CD14-positive monocyte (primary cell): ENCODE measurements at regions not wholly inside any gene's neighbourhood (a gene's known extent, or its start where the extent isn't known, plus 50 kb on each side); places are given as distances from the start of the nearest gene placed in this dataset.

Experiments
- DNase-seq, 3 donors: peaks; one replicate each; pipeline ENCODE4 v3.0.0-alpha.2; 2011 to 2022
- H2AFZ ChIP-seq: 2 replicates; pipeline ENCODE4 v1.6.0; 2012; ENCODE audit warnings: mild to moderate bottlenecking, low read depth, low read length, inconsistent platforms; ENCODE audit not compliant: insufficient read depth, poor library complexity, severe bottlenecking
- H3K27ac ChIP-seq, 2 donors: 1 replicate in 1 of 2; 2 replicates in 1 of 2; pipeline ENCODE4 v1.5.1; 2012 to 2013; ENCODE audit warnings: low read length in 2 of 2, control low read depth in 1 of 2, inconsistent platforms in 1 of 2, low read depth in 1 of 2, mild to moderate bottlenecking in 1 of 2
- H3K27me3 ChIP-seq, 2 donors: one replicate each; pipeline versions ENCODE4 v1.6.0 to v1.6.1; 2011 to 2013; ENCODE audit warnings: low read length in 2 of 2; ENCODE audit not compliant: control insufficient read depth in 2 of 2, insufficient read depth in 2 of 2
- H3K36me3 ChIP-seq, 2 donors: replicated peaks in 1 of 2; 1 replicate in 1 of 2; 2 replicates in 1 of 2; pipeline versions ENCODE4 v1.5.1 to v1.6.1; 2012 to 2013; ENCODE audit warnings: low read length in 2 of 2, control low read depth in 1 of 2, inconsistent platforms in 1 of 2, mild to moderate bottlenecking in 1 of 2; ENCODE audit not compliant: insufficient read depth in 2 of 2, control insufficient read depth in 1 of 2
- H3K4me1 ChIP-seq, 2 donors: 1 replicate in 1 of 2; 2 replicates in 1 of 2; pipeline versions ENCODE4 v1.5.1 to v1.6.1; 2012 to 2013; ENCODE audit warnings: low read length in 2 of 2, control low read depth in 1 of 2, inconsistent platforms in 1 of 2, mild to moderate bottlenecking in 1 of 2, moderate library complexity in 1 of 2; ENCODE audit not compliant: insufficient read depth in 2 of 2, control insufficient read depth in 1 of 2
- H3K4me2 ChIP-seq: replicated peaks from 2 replicates; pipeline ENCODE3; 2012; ENCODE audit warnings: low read length, moderate library complexity, mild to moderate bottlenecking; ENCODE audit not compliant: poor library complexity, severe bottlenecking; ENCODE audit errors: extremely low read depth
- H3K4me3 ChIP-seq, 3 experiments: fragments of 200-600 bp in 1 of 3; sonication (generic) in 1 of 3; replicated peaks in 1 of 3; 1 replicate in 2 of 3; 2 replicates in 1 of 3; pipeline ENCODE4 v1.5.1; 2011 to 2013; ENCODE audit warnings: low read length in 3 of 3, mild to moderate bottlenecking in 3 of 3, control low read depth in 2 of 3, low read depth in 2 of 3, inconsistent platforms in 1 of 3, moderate library complexity in 1 of 3
- H3K79me2 ChIP-seq: 2 replicates; pipeline ENCODE4 v1.6.0; 2012; ENCODE audit warnings: mild to moderate bottlenecking, control low read depth, inconsistent platforms, low read length, moderate library complexity; ENCODE audit not compliant: insufficient read depth
- H3K9ac ChIP-seq: 2 replicates; pipeline ENCODE4 v1.6.0; 2017; ENCODE audit warnings: low read length, mild to moderate bottlenecking; ENCODE audit not compliant: insufficient read depth, poor library complexity, severe bottlenecking
- H3K9me3 ChIP-seq, 2 donors: replicated peaks in 1 of 2; 1 replicate in 1 of 2; 2 replicates in 1 of 2; pipeline versions ENCODE4 v1.5.1 to v1.6.1; 2012 to 2013; ENCODE audit warnings: low read length in 2 of 2, control low read depth in 1 of 2; ENCODE audit not compliant: control insufficient read depth in 1 of 2, insufficient read depth in 1 of 2
- H4K20me1 ChIP-seq: 2 replicates; pipeline ENCODE4 v1.6.0; 2012; ENCODE audit warnings: mild to moderate bottlenecking, low read length, control low read depth, moderate library complexity; ENCODE audit not compliant: insufficient read depth
- H3K27ac Mint-ChIP-seq, 7 donors: one replicate each; pipeline ENCODE4 v1.8.0; 2020; ENCODE audit warnings: mild to moderate bottlenecking in 7 of 7, mixed read lengths in 7 of 7, moderate library complexity in 6 of 7, inconsistent platforms in 2 of 7
- H3K27me3 Mint-ChIP-seq, 3 donors: one replicate each; pipeline ENCODE4 v1.8.0; 2021 to 2022; ENCODE audit warnings: low read depth in 3 of 3, mild to moderate bottlenecking in 3 of 3, mixed read lengths in 3 of 3, moderate library complexity in 3 of 3, inconsistent platforms in 1 of 3
- H3K36me3 Mint-ChIP-seq, 2 donors: one replicate each; pipeline ENCODE4 v1.8.0; 2020; ENCODE audit warnings: mixed read lengths in 2 of 2, inconsistent platforms in 1 of 2, mild to moderate bottlenecking in 1 of 2
- H3K4me1 Mint-ChIP-seq: one replicate; pipeline ENCODE4 v1.8.0; 2020; ENCODE audit warnings: mild to moderate bottlenecking, mixed read lengths
- H3K4me3 Mint-ChIP-seq, 2 donors: one replicate each; pipeline ENCODE4 v1.8.0; 2020; ENCODE audit warnings: mild to moderate bottlenecking in 2 of 2, mixed read lengths in 2 of 2, moderate library complexity in 1 of 2
- H3K9me3 Mint-ChIP-seq, 7 donors: one replicate each; pipeline ENCODE4 v1.8.0; 2020 to 2022; ENCODE audit warnings: mixed read lengths in 7 of 7, mild to moderate bottlenecking in 6 of 7, moderate library complexity in 6 of 7, inconsistent platforms in 2 of 7
- WGBS: methylation state at CpG from one replicate; pipeline ENCODE4 v1.1.5; 2013; ENCODE audit warnings: missing lambda C conversion rate; ENCODE audit not compliant: insufficient coverage; 5-methylcytosine and 5-hydroxymethylcytosine counted together
- intact Hi-C, 2 donors: fragments of 100-400 bp; cut with micrococcal nuclease; formaldehyde crosslinking; loops; one replicate each; pipeline versions ENCODE4 v1.15.0 to v1.15.1; 2023
- TF ChIP-seq, protein P1 (sequence below): fragments of 200-600 bp; IDR thresholded peaks from one replicate; pipeline ENCODE4 v1.8.0; 2022; ENCODE audit warnings: antibody characterized with exemption, mild to moderate bottlenecking

GRCh38 chr1:8092657-8093056 lies 66.5 kb upstream of the ERRFI1 start:
- no peaks in the 10 kb centered on the region for H3K36me3 ChIP-seq
- Mint-ChIP-seq H3K9me3 (peaks cover 0 to 4% (median 0%) of the 10 kb centered on the region in 7 donors), H3K4me3 (no peak overlapping the region), H3K36me3 (peaks cover 0 to 6% of the 10 kb centered on the region in 2 donors), H3K27ac (no peak overlapping the region), H3K4me1 (peaks cover 37% of the 10 kb centered on the region), H3K27me3 (peaks cover 8 to 15% (median 13%) of the 10 kb centered on the region in 3 donors)
- TF ChIP-seq, protein P1, sequence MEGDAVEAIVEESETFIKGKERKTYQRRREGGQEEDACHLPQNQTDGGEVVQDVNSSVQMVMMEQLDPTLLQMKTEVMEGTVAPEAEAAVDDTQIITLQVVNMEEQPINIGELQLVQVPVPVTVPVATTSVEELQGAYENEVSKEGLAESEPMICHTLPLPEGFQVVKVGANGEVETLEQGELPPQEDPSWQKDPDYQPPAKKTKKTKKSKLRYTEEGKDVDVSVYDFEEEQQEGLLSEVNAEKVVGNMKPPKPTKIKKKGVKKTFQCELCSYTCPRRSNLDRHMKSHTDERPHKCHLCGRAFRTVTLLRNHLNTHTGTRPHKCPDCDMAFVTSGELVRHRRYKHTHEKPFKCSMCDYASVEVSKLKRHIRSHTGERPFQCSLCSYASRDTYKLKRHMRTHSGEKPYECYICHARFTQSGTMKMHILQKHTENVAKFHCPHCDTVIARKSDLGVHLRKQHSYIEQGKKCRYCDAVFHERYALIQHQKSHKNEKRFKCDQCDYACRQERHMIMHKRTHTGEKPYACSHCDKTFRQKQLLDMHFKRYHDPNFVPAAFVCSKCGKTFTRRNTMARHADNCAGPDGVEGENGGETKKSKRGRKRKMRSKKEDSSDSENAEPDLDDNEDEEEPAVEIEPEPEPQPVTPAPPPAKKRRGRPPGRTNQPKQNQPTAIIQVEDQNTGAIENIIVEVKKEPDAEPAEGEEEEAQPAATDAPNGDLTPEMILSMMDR = no peak
- DNase-seq = no peak
- no peak overlapping the region for H3K9ac ChIP-seq
- WGBS = 79% methylated on average over 2 of the region's 9 CpGs
- no peak overlapping the region for H3K27ac ChIP-seq
- peaks cover 15 to 18% of the 10 kb centered on the region in 2 donors for H3K4me1 ChIP-seq
- H3K79me2 ChIP-seq = no peaks in the 10 kb centered on the region
- peaks cover 0 to 7% of the 10 kb centered on the region in 2 donors for H3K27me3 ChIP-seq
- intact Hi-C loops = loop anchor here (5.0 kb wide), 1 partner anchor 35 kb away; no protein-coding TSS in a partner anchor
- H3K4me2 ChIP-seq = no peak overlapping the region
- no peaks in the 10 kb centered on the region for H3K9me3 ChIP-seq
- no peaks in the 10 kb centered on the region for H4K20me1 ChIP-seq
- no peak overlapping the region for H2AFZ ChIP-seq
- no peak overlapping the region for H3K4me3 ChIP-seq

GRCh38 chr1:8091691-8092090 lies 65.6 kb upstream of the ERRFI1 start:
- peaks cover 0 to 6% of the 10 kb centered on the region in 2 donors for H3K36me3 Mint-ChIP-seq
- Histone ChIP-seq H4K20me1 (no peaks in the 10 kb centered on the region), H3K4me2 (no peak overlapping the region), H3K27me3 (peaks cover 0 to 7% of the 10 kb centered on the region in 2 donors), H2AFZ (no peak overlapping the region), H3K4me3 (no peak overlapping the region), H3K27ac (no peak overlapping the region), H3K4me1 (peaks cover 6 to 8% of the 10 kb centered on the region in 2 donors), H3K9ac (no peak overlapping the region), H3K79me2 (no peaks in the 10 kb centered on the region), H3K9me3 (no peaks in the 10 kb centered on the region), H3K36me3 (no peaks in the 10 kb centered on the region)
- no peak overlapping the region for H3K4me3 Mint-ChIP-seq
- peak overlapping the region in 1 of 7 donors; percentile 37 for H3K27ac Mint-ChIP-seq
- TF ChIP-seq, protein P1 = no peak
- H3K27me3 Mint-ChIP-seq = peaks cover 15 to 19% (median 17%) of the 10 kb centered on the region in 3 donors
- peaks cover 0 to 4% (median 0%) of the 10 kb centered on the region in 7 donors for H3K9me3 Mint-ChIP-seq
- intact Hi-C loops = loop anchor here (5.0 kb wide), 1 partner anchor 36 kb away; no protein-coding TSS in a partner anchor
- H3K4me1 Mint-ChIP-seq = peaks cover 28% of the 10 kb centered on the region
- 29% methylated on average over 1 of the region's 2 CpGs for WGBS
- DNase-seq = no peak
